ENCODE measurements at regions not wholly inside any gene's neighbourhood (a gene's known extent, or its start where the extent isn't known, plus 50 kb on each side); places are given as distances from the start of the nearest gene placed in this dataset.
A peak's percentile ranks its signal among the peaks of the same experiment; 100 is the strongest.

DNA sequence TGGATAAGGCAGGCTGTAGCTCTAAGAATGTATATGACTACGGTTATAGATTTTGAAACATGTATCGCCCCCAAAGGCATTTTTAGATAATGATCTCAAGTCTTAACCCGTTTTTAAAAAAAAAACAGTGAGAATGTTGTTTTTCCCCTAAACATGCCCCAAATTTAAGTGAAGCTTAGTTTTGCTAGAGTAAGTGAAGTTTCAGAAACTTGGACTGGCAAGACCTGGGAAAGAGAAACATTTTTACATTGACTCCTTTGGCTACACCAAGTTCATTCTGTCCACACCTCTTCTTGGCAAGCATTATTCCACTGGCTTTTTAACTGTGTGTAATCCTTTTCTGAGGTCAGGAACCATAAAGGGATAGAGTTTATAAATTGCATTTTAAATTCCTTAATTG is 216.7 kb upstream of the CELF2 start:
- Histone ChIP-seq H3K4me3 (no peak overlapping the region), H3K27me3 (no peaks in the 10 kb centered on the region), H3K4me1 (peaks cover 0 to 78% (median 64%) of the 10 kb centered on the region in 4 donors), H3K9me3 (no peaks in the 10 kb centered on the region), H3K36me3 (no peaks in the 10 kb centered on the region), H3K27ac (peak overlapping the region in 2 of 4 donors; percentile 27 to 56)
- no peak for DNase-seq
- TF ChIP-seq EP300 (IDR thresholded peaks at IDR 0.05) (no peak), POLR2AphosphoS5 (IDR thresholded peaks at IDR 0.05) (no peak), CTCF (IDR thresholded peaks at IDR 0.05) (no peak), POLR2A (IDR thresholded peaks at IDR 0.05) (no peak)
- intact Hi-C loops (cut with DNase I): no loop called here
- WGBS, 2 donors: 82 to 92% methylated on average over 3 of the region's 3 CpGs

- intact Hi-C loops (cut with DNase I): no loop called here
- Histone ChIP-seq H3K36me3 (no peaks in the 10 kb centered on the region), H3K9me3 (no peaks in the 10 kb centered on the region), H3K27ac (peak overlapping the region; percentile 29 to 70 (median 63)), H3K4me1 (peaks cover 0 to 69% (median 45%) of the 10 kb centered on the region in 4 donors), H3K27me3 (no peaks in the 10 kb centered on the region), H3K4me3 (no peak overlapping the region)
- DNase-seq: no peak
- WGBS, 2 donors: 54 to 60% methylated on average over 1 of the region's 1 CpG
- peak in 1 of 4 donors; percentile 17 for TF ChIP-seq POLR2AphosphoS5 (IDR thresholded peaks at IDR 0.05)
- TF ChIP-seq CTCF (IDR thresholded peaks at IDR 0.05): no peak
Observed at GRCh38 chr10:10803278-10803677, 214.4 kb upstream of the CELF2 start.

DNA sequence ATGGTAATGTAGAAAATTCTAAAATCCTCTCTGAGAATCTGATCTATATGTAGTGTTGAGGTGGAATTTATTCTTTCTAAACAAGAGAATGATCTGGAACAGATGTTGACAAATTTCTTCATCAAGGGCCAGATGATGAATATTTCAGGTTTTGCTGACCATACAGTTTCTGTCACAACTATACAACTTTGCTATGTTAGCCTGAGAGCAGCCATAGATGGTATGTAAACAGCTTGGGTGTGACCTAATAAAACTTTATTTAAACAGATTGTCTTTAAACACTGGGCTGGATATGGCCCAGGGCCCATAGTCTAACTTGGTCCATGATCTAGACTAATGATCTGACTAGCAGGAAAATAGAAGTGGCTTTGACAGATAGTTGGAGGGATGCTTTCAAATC is 213.6 kb upstream of the CELF2 start:
- Histone ChIP-seq H3K4me1 (peaks cover 0 to 61% (median 38%) of the 10 kb centered on the region in 4 donors), H3K36me3 (no peaks in the 10 kb centered on the region), H3K27ac (peak overlapping the region; percentile 45 to 70 (median 70)), H3K27me3 (no peaks in the 10 kb centered on the region), H3K4me3 (no peak overlapping the region), H3K9me3 (no peaks in the 10 kb centered on the region)
- intact Hi-C loops (cut with DNase I): no loop called here
- DNase-seq: no peak
- TF ChIP-seq POLR2AphosphoS5 (IDR thresholded peaks at IDR 0.05): no peak
- TF ChIP-seq CTCF (IDR thresholded peaks at IDR 0.05): no peak
- no peak for TF ChIP-seq EP300 (IDR thresholded peaks at IDR 0.05)
- no peak for TF ChIP-seq POLR2A (IDR thresholded peaks at IDR 0.05)

DNA sequence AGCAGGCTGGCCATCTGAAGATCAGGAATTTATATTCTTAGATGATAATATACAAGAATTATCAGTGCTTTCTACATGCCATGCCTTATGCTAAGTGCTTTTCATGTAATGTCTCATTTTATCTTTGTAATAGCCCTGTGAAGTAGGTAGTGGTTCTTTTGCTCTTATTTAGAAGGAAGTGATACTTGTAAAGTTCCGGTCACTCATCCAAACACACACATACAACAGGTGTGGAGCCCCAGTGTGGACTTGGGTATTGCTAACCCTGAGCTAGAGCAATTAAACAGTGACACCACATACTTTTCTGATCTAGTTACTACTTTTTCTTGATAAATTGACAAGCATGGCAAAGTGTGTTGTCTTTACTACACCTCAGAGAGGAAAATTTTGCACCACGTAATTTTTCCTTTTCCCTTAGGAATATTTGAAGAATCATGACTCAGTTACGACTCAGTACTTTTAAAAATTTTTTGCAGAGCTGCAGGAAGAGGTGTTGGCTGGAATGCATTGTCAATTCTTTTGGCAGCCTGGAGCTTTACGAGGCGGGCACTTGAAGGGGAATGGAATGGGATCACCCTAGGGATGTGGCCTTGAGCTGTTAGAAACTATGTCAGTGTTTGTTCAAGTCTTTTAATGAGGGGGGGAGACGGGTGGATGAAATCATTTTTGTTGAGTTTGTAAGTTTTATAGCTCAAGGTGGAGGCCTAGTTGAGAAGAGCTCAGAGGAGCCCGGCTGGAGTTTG is 212.5 kb upstream of the CELF2 start:
- WGBS, 2 donors: 20 to 57% methylated on average over 7 of the region's 7 CpGs
- TF ChIP-seq POLR2AphosphoS5 (IDR thresholded peaks at IDR 0.05) (peak in 1 of 4 donors; percentile 8), EP300 (IDR thresholded peaks at IDR 0.05) (no peak)
- Histone ChIP-seq H3K36me3 (no peaks in the 10 kb centered on the region), H3K9me3 (no peaks in the 10 kb centered on the region), H3K27ac (peak overlapping the region; percentile 45 to 70 (median 70)), H3K4me1 (peaks cover 0 to 56% (median 36%) of the 10 kb centered on the region in 4 donors), H3K4me3 (no peak overlapping the region), H3K27me3 (no peaks in the 10 kb centered on the region)
- no peak for DNase-seq
- intact Hi-C loops (cut with DNase I): no loop called here

- Histone ChIP-seq H3K4me1 (peaks cover 0 to 47% (median 34%) of the 10 kb centered on the region in 4 donors), H3K27ac (no peak overlapping the region)
- TF ChIP-seq CTCF (IDR thresholded peaks at IDR 0.05) (no peak), POLR2A (IDR thresholded peaks at IDR 0.05) (no peak), POLR2AphosphoS5 (IDR thresholded peaks at IDR 0.05) (no peak), EP300 (IDR thresholded peaks at IDR 0.05) (no peak)
Observed at GRCh38 chr10:10807106-10807505, 210.6 kb upstream of the CELF2 start.

More at GRCh38 chr10:10807106-10807505, 210.6 kb upstream of the CELF2 start:
- 92 to 95% methylated on average over 1 of the region's 1 CpG for WGBS, 2 donors
- no peak for DNase-seq
- H3K36me3 ChIP-seq: no peaks in the 10 kb centered on the region
- no peak overlapping the region for H3K4me3 ChIP-seq
- no peaks in the 10 kb centered on the region for H3K9me3 ChIP-seq
- no peaks in the 10 kb centered on the region for H3K27me3 ChIP-seq
- intact Hi-C loops (cut with DNase I): no loop called here
